Transverse colon (tissue), 4 donors: ENCODE measurements at regions not wholly inside any gene's neighbourhood (a gene's known extent, or its start where the extent isn't known, plus 50 kb on each side); places are given as distances from the start of the nearest gene placed in this dataset.

Experiments
- DNase-seq: peaks from one replicate; pipeline ENCODE4 v3.0.0-alpha.2; 2019
- H3K27ac ChIP-seq, 4 donors: fragments of 200-600 bp; sonication (generic); 2 replicates each; pipeline ENCODE4 v1.5.1; 2016 to 2018; ENCODE audit warnings: inconsistent platforms in 4 of 4
- H3K27me3 ChIP-seq: fragments of 200-600 bp; sonication (generic); 2 replicates; pipeline ENCODE4 v1.5.1; 2017; ENCODE audit warnings: inconsistent platforms
- H3K36me3 ChIP-seq, 4 donors: fragments of 200-600 bp; sonication (generic); 2 replicates each; pipeline ENCODE4 v1.5.1; 2017 to 2019; ENCODE audit warnings: inconsistent platforms in 4 of 4
- H3K4me1 ChIP-seq, 4 donors: fragments of 200-600 bp; sonication (generic); 2 replicates each; pipeline ENCODE4 v1.5.1; 2017 to 2020; ENCODE audit warnings: inconsistent platforms in 4 of 4
- H3K4me3 ChIP-seq, 4 donors: fragments of 200-600 bp; sonication (generic); 1 replicate in 1 of 4; 2 replicates in 3 of 4; pipeline versions ENCODE4 v1.5.1 to v1.6.1; 2017 to 2019; ENCODE audit warnings: inconsistent platforms in 4 of 4
- H3K9me3 ChIP-seq, 2 donors: fragments of 200-600 bp; sonication (generic); 2 replicates each; pipeline ENCODE4 v1.5.1; 2017 to 2019; ENCODE audit warnings: inconsistent platforms in 2 of 2
- CTCF ChIP-seq, 5 experiments: fragments of 200-600 bp in 3 of 5; fragments of 450-650 bp in 2 of 5; sonication (generic) in 3 of 5; IDR thresholded peaks; 1 replicate in 2 of 5; 2 replicates in 3 of 5; pipeline ENCODE4 v1.5.1; 2016 to 2017; ENCODE audit warnings: antibody characterized with exemption in 5 of 5, inconsistent platforms in 3 of 5, mild to moderate bottlenecking in 2 of 5, moderate library complexity in 1 of 5
- EP300 ChIP-seq: sonication (generic); formaldehyde crosslinking; IDR thresholded peaks from one replicate; pipeline ENCODE4 v1.6.1; 2017; ENCODE audit warnings: antibody characterized with exemption, low read depth
- POLR2A ChIP-seq: fragments of 450-650 bp; IDR thresholded peaks from one replicate; pipeline ENCODE4 v1.6.1; 2016; ENCODE audit warnings: antibody characterized with exemption, mild to moderate bottlenecking, moderate library complexity
- POLR2AphosphoS5 ChIP-seq, 3 donors: sonication (generic); formaldehyde crosslinking; IDR thresholded peaks; one replicate each; pipeline ENCODE4 v1.6.1; 2016; ENCODE audit warnings: antibody characterized with exemption in 3 of 3
- WGBS, 2 donors: methylation state at CpG; one replicate each; pipeline ENCODE4 v1.1.5; 2018; ENCODE audit warnings: low coverage in 1 of 2; 5-methylcytosine and 5-hydroxymethylcytosine counted together
- in situ Hi-C, 4 donors: fragments of 200-750 bp; cut with MboI; loops; one replicate each; pipeline versions ENCODE4 v1.15.0 to v1.15.1; 2017; ENCODE audit warnings: low sequenced_read_pairs in 3 of 4, low pct_ligation_motif_present in 1 of 4, low pct_unique_long_range_greater_than_20kb in 1 of 4
- intact Hi-C: fragments of 100-400 bp; cut with DNase I; formaldehyde crosslinking; loops from one replicate; pipeline ENCODE4 v1.15.1; 2023; ENCODE audit warnings: low total_unique reads

- Histone ChIP-seq H3K9me3 (no peaks in the 10 kb centered on the region), H3K4me3 (no peak overlapping the region), H3K27me3 (no peaks in the 10 kb centered on the region), H3K27ac (no peak overlapping the region), H3K4me1 (peaks cover 0 to 5% (median 0%) of the 10 kb centered on the region in 4 donors), H3K36me3 (no peaks in the 10 kb centered on the region)
- 77 to 87% methylated on average over 9 to 12 of the region's 12 CpGs for WGBS, 2 donors
- TF ChIP-seq POLR2A (no peak), EP300 (no peak), POLR2AphosphoS5 (IDR thresholded peaks at IDR 0.05) (no peak), CTCF (IDR thresholded peaks at IDR 0.05) (no peak)
- no peak for DNase-seq
- in situ Hi-C loops (no loop called here), intact Hi-C loops (loop anchor here (5.0 kb wide), 1 partner anchor 1474 kb away; no protein-coding TSS in a partner anchor)
Measured at GRCh38 chr5:56566374-56567249, 248.7 kb upstream of the MAP3K1 start.

GRCh38 chr5:56565644-56566043 is 249.7 kb upstream of the MAP3K1 start:
- H3K27me3 ChIP-seq = no peaks in the 10 kb centered on the region
- H3K4me3 ChIP-seq = no peak overlapping the region
- no peak for DNase-seq
- 58% methylated on average over 3 of the region's 3 CpGs; no CpG with 5 or more reads in 1 of the 2 donors for WGBS, 2 donors
- no peaks in the 10 kb centered on the region for H3K36me3 ChIP-seq
- H3K27ac ChIP-seq = no peak overlapping the region
- no peaks in the 10 kb centered on the region for H3K9me3 ChIP-seq
- intact Hi-C loops = loop anchor here (5.0 kb wide), 1 partner anchor 1473 kb away; no protein-coding TSS in a partner anchor
- H3K4me1 ChIP-seq = peaks cover 0 to 5% (median 0%) of the 10 kb centered on the region in 4 donors
- TF ChIP-seq POLR2A (no peak), CTCF (IDR thresholded peaks at IDR 0.05) (no peak), POLR2AphosphoS5 (IDR thresholded peaks at IDR 0.05) (no peak), EP300 (no peak)
- in situ Hi-C loops = no loop called here

GRCh38 chr5:56565283-56565615 is 250.1 kb upstream of the MAP3K1 start:
- Histone ChIP-seq H3K4me1 (peaks cover 0 to 5% (median 0%) of the 10 kb centered on the region in 4 donors), H3K27ac (no peak overlapping the region), H3K9me3 (no peaks in the 10 kb centered on the region), H3K4me3 (no peak overlapping the region), H3K27me3 (no peaks in the 10 kb centered on the region), H3K36me3 (no peaks in the 10 kb centered on the region)
- 74% methylated on average over 3 of the region's 3 CpGs; no CpG with 5 or more reads in 1 of the 2 donors for WGBS, 2 donors
- intact Hi-C loops (loop anchor here (5.0 kb wide), 1 partner anchor 1473 kb away; no protein-coding TSS in a partner anchor), in situ Hi-C loops (no loop called here)
- no peak for DNase-seq
- TF ChIP-seq CTCF (IDR thresholded peaks at IDR 0.05) = no peak
- TF ChIP-seq POLR2AphosphoS5 (IDR thresholded peaks at IDR 0.05) = no peak
- no peak for TF ChIP-seq POLR2A
- no peak for TF ChIP-seq EP300

- Histone ChIP-seq H3K9me3 (no peaks in the 10 kb centered on the region), H3K27ac (no peak overlapping the region), H3K4me1 (peaks cover 0 to 5% (median 0%) of the 10 kb centered on the region in 4 donors), H3K4me3 (no peak overlapping the region), H3K36me3 (no peaks in the 10 kb centered on the region), H3K27me3 (no peaks in the 10 kb centered on the region)
- intact Hi-C loops (loop anchor here (5.0 kb wide), 1 partner anchor 1472 kb away; no protein-coding TSS in a partner anchor), in situ Hi-C loops (no loop called here)
- TF ChIP-seq CTCF (IDR thresholded peaks at IDR 0.05) (no peak), POLR2AphosphoS5 (IDR thresholded peaks at IDR 0.05) (no peak), EP300 (no peak), POLR2A (no peak)
- 61 to 76% methylated on average over 4 to 7 of the region's 7 CpGs for WGBS, 2 donors
- DNase-seq = no peak
Measured at GRCh38 chr5:56564541-56565282, 250.6 kb upstream of the MAP3K1 start.
